MM.1S (cell line): ENCODE measurements at regions not wholly inside any gene's neighbourhood (a gene's known extent, or its start where the extent isn't known, plus 50 kb on each side); places are given as distances from the start of the nearest gene placed in this dataset.

ENCODE experiments used
- CTCF ChIP-seq: fragments of 300-600 bp; sonication (generic); IDR thresholded peaks from 2 replicates; pipeline ENCODE4 v1.5.1; 2016; ENCODE audit warnings: antibody characterized with exemption, low read length, mixed read lengths
- EZH2 ChIP-seq: fragments of 300-600 bp; sonication (generic); optimal IDR thresholded peaks from 2 replicates; pipeline ENCODE3; 2017; ENCODE audit warnings: low read depth, mild to moderate bottlenecking, antibody characterized with exemption, low read length, mixed read lengths
- EZH2phosphoT487 ChIP-seq: fragments of 300-600 bp; sonication (generic); IDR thresholded peaks from 2 replicates; pipeline ENCODE4 v1.6.1; 2018; ENCODE audit warnings: antibody characterized with exemption, low read length

- TF ChIP-seq CTCF: no peak
- no peak for TF ChIP-seq EZH2phosphoT487
- no peak for TF ChIP-seq EZH2
Measured at GRCh38 chr12:132397934-132398385, 68.6 kb upstream of the GALNT9 start.
